ENCODE measurements at regions not wholly inside any gene's neighbourhood (a gene's known extent, or its start where the extent isn't known, plus 50 kb on each side); places are given as distances from the start of the nearest gene placed in this dataset.

GRCh38 chr3:25957026-25957425 is 167.1 kb downstream of the OXSM start:
- no peaks in the 10 kb centered on the region for H3K4me1 Mint-ChIP-seq (ENCODE audit: low read depth)
- DNase-seq (no peak), ATAC-seq (no peak)
- POLR2A ChIA-PET: no interaction called here
- no peak for TF ChIP-seq CTCF (IDR thresholded peaks at IDR 0.05)
- no peaks in the 10 kb centered on the region for H3K36me3 Mint-ChIP-seq (ENCODE audit: low read depth)
- intact Hi-C loops (cut with micrococcal nuclease): no loop called here
- no peak overlapping the region for H3K4me3 Mint-ChIP-seq
- CTCF ChIA-PET: no interaction called here
- H3K27ac Mint-ChIP-seq: no peak overlapping the region
- peaks cover 2% of the 10 kb centered on the region for H3K27me3 Mint-ChIP-seq
- no peaks in the 10 kb centered on the region for H3K9me3 Mint-ChIP-seq

GRCh38 chr3:25960776-25961175 is 170.9 kb downstream of the OXSM start:
- intact Hi-C loops (cut with micrococcal nuclease): no loop called here
- Mint-ChIP-seq H3K27me3 (no peaks in the 10 kb centered on the region), H3K27ac (no peak overlapping the region), H3K4me3 (no peak overlapping the region), H3K9me3 (no peaks in the 10 kb centered on the region), H3K36me3 (ENCODE audit: low read depth) (no peaks in the 10 kb centered on the region), H3K4me1 (ENCODE audit: low read depth) (no peaks in the 10 kb centered on the region)
- no peak for TF ChIP-seq CTCF (IDR thresholded peaks at IDR 0.05)
- ATAC-seq (no peak), DNase-seq (no peak)
- CTCF ChIA-PET: no interaction called here
- POLR2A ChIA-PET: interaction anchor here (0.6 kb wide), 1 partner anchor 419 kb away, joined by 3 read pairs; no protein-coding TSS in a partner anchor

GRCh38 chr3:25962255-25962654 is 172.4 kb downstream of the OXSM start:
- H3K9me3 Mint-ChIP-seq: no peaks in the 10 kb centered on the region
- no peaks in the 10 kb centered on the region for H3K4me1 Mint-ChIP-seq (ENCODE audit: low read depth)
- DNase-seq (no peak), ATAC-seq (no peak)
- H3K4me3 Mint-ChIP-seq: no peak overlapping the region
- no peaks in the 10 kb centered on the region for H3K36me3 Mint-ChIP-seq (ENCODE audit: low read depth)
- H3K27ac Mint-ChIP-seq: no peak overlapping the region
- ChIA-PET POLR2A (no interaction called here), CTCF (no interaction called here)
- H3K27me3 Mint-ChIP-seq: no peaks in the 10 kb centered on the region
- no peak for TF ChIP-seq CTCF (IDR thresholded peaks at IDR 0.05)
- intact Hi-C loops (cut with micrococcal nuclease): no loop called here

GRCh38 chr3:25964141-25964540 is 174.3 kb downstream of the OXSM start:
- Mint-ChIP-seq H3K9me3 (no peaks in the 10 kb centered on the region), H3K36me3 (ENCODE audit: low read depth) (no peaks in the 10 kb centered on the region), H3K4me1 (ENCODE audit: low read depth) (no peaks in the 10 kb centered on the region), H3K4me3 (no peak overlapping the region), H3K27ac (no peak overlapping the region), H3K27me3 (no peaks in the 10 kb centered on the region)
- ChIA-PET POLR2A (no interaction called here), CTCF (no interaction called here)
- DNase-seq (no peak), ATAC-seq (no peak)
- no peak for TF ChIP-seq CTCF (IDR thresholded peaks at IDR 0.05)
- intact Hi-C loops (cut with micrococcal nuclease): no loop called here

GRCh38 chr3:25967385-25967784 is 177.5 kb downstream of the OXSM start:
- DNase-seq (no peak), ATAC-seq (no peak)
- Mint-ChIP-seq H3K9me3 (no peaks in the 10 kb centered on the region), H3K27ac (no peak overlapping the region), H3K4me3 (no peak overlapping the region), H3K36me3 (ENCODE audit: low read depth) (no peaks in the 10 kb centered on the region), H3K27me3 (peaks cover 2% of the 10 kb centered on the region), H3K4me1 (ENCODE audit: low read depth) (no peaks in the 10 kb centered on the region)
- CTCF ChIA-PET: no interaction called here
- POLR2A ChIA-PET: no interaction called here
- intact Hi-C loops (cut with micrococcal nuclease): no loop called here
- TF ChIP-seq CTCF (IDR thresholded peaks at IDR 0.05): no peak

Measured in activated CD8-positive, alpha-beta T cell treated with anti-CD3 and anti-CD28 coated beads for 36 hours (primary cell).